Heart right ventricle (tissue), 16 donors: ENCODE measurements at regions not wholly inside any gene's neighbourhood (a gene's known extent, or its start where the extent isn't known, plus 50 kb on each side); places are given as distances from the start of the nearest gene placed in this dataset.

Experiments
- ATAC-seq, 8 donors: fragments of 200-7000 bp; cut with Tn5 transposase; one replicate each; pipeline ENCODE4 v1.9.1; 2020; ENCODE audit warnings: mild to moderate bottlenecking in 8 of 8, moderate library complexity in 8 of 8, moderate number of reproducible peaks in 1 of 8
- DNase-seq, 2 donors: peaks; one replicate each; pipeline ENCODE4 v3.0.0-alpha.2; 2020
- H3K27ac ChIP-seq, 10 donors: fragments of 200-600 bp; sonication (generic) in 2 of 10; one replicate each; pipeline versions ENCODE4 v1.5.0 to v1.8.0; 2020 to 2022; ENCODE audit warnings: mild to moderate bottlenecking in 3 of 10
- H3K27me3 ChIP-seq, 7 donors: fragments of 200-600 bp; one replicate each; pipeline ENCODE4 v1.8.0; 2021 to 2022; ENCODE audit warnings: mild to moderate bottlenecking in 2 of 7
- H3K36me3 ChIP-seq, 9 donors: fragments of 200-600 bp; sonication (generic) in 1 of 9; one replicate each; pipeline versions ENCODE4 v1.5.0 to v1.8.0; 2020 to 2022; ENCODE audit warnings: mild to moderate bottlenecking in 2 of 9
- H3K4me1 ChIP-seq, 9 donors: fragments of 200-600 bp; sonication (generic) in 1 of 9; one replicate each; pipeline versions ENCODE4 v1.5.0 to v1.8.0; 2020 to 2022; ENCODE audit warnings: mild to moderate bottlenecking in 4 of 9
- H3K4me3 ChIP-seq, 10 donors: fragments of 200-600 bp; sonication (generic) in 2 of 10; one replicate each; pipeline versions ENCODE4 v1.5.0 to v1.8.0; 2020 to 2022; ENCODE audit warnings: mild to moderate bottlenecking in 7 of 10, moderate library complexity in 2 of 10
- H3K9me3 ChIP-seq, 11 donors: fragments of 200-600 bp in 10 of 11; sonication (generic) in 2 of 11; one replicate each; pipeline versions ENCODE4 v1.5.0 to v1.8.0; 2013 to 2022; ENCODE audit warnings: mild to moderate bottlenecking in 2 of 11, control low read depth in 1 of 11, moderate library complexity in 1 of 11
- WGBS, 2 donors: extraction: QIAGEN DNeasy Blood & Tissue Kit; methylation state at CpG; one replicate each; pipeline ENCODE4 v1.1.7; 2013; ENCODE audit warnings: inconsistent platforms in 1 of 2; 5-methylcytosine and 5-hydroxymethylcytosine counted together
- intact Hi-C, 10 donors: fragments of 100-400 bp; cut with DNase I; formaldehyde crosslinking; loops; one replicate each; pipeline versions ENCODE4 v1.11.1 to v1.14.2; 2022
- TF ChIP-seq, protein P1 (sequence below), 9 donors: fragments of 200-600 bp; sonication (generic) in 2 of 9; IDR thresholded peaks; one replicate each; pipeline versions ENCODE4 v1.5.0 to v1.8.0; 2021 to 2022; ENCODE audit warnings: antibody characterized with exemption in 9 of 9, mild to moderate bottlenecking in 5 of 9, moderate library complexity in 1 of 9
- donor health status: Arrhythmogenic right ventricular cardiomyopathy.
- donor health status: ischemic (EF 13 %, LVEDD 7.1; RV severe dilation, severe dysfunction).
- donor health status: healthy with polysubstance abuse.
- donor health status: DM: no; HTN: yes; CAD: no.
- donor health status: DM: no; HTN: no; CAD: no.
- donor health status: ischemic (EF 25% LVEDD 6.9; RV normal size, moderate dysfunction).
- donor health status: ischemic (EF 25% LVEDD 5.7; RV mildly dilated, moderate dysfunction).
- donor health status: healthy.
- donor health status: DM: yes; HTN: yes; CAD: no.
- donor health status: Ischemic cardiomyopathy.
- donor health status: ischemic (EF 35%, LVEDD 5.7; RV mildly dilated, moderate dysfunction).
- donor health status: nonischemic (EF 11% LVEDD 7.7; RV severe dilation, severe dysfunction).
- donor health status: DM: yes; HTN: yes; CAD: no.
- donor health status: PGD.
- donor health status: ischemic (EF 29% LVEDD 5.4; RV normal size, mild dysfunction).
- donor health status: nonischemic (EF 23%, LVEDD 6.1; RV moderate dilation, normal function).

DNA sequence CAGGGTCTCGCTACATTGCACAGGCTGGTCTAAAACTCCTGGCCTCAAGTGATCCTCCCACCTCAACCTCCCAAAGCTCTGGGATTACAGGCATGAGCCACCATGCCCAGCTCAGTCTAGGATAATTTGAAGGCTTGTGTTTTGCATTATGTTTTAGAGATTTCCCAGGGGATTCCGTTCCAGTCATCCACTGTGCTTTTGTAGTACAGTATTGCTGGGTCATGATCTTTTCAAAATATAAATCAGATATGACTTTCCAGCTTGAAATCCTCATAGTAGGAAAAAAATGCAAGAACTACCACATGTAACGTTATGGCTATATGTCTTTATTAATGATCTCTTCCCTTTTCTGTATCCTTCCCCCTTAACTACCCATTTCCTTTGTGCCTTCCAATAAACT is 338.1 kb downstream of the PRELID2 start:
- intact Hi-C loops: no loop called here
- no peaks in the 10 kb centered on the region for H3K4me1 ChIP-seq
- DNase-seq (no peak), ATAC-seq (no peak)
- peaks cover 0 to 5% (median 0%) of the 10 kb centered on the region in 11 donors for H3K9me3 ChIP-seq
- TF ChIP-seq, protein P1, sequence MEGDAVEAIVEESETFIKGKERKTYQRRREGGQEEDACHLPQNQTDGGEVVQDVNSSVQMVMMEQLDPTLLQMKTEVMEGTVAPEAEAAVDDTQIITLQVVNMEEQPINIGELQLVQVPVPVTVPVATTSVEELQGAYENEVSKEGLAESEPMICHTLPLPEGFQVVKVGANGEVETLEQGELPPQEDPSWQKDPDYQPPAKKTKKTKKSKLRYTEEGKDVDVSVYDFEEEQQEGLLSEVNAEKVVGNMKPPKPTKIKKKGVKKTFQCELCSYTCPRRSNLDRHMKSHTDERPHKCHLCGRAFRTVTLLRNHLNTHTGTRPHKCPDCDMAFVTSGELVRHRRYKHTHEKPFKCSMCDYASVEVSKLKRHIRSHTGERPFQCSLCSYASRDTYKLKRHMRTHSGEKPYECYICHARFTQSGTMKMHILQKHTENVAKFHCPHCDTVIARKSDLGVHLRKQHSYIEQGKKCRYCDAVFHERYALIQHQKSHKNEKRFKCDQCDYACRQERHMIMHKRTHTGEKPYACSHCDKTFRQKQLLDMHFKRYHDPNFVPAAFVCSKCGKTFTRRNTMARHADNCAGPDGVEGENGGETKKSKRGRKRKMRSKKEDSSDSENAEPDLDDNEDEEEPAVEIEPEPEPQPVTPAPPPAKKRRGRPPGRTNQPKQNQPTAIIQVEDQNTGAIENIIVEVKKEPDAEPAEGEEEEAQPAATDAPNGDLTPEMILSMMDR (IDR thresholded peaks at IDR 0.05): no peak
- H3K27ac ChIP-seq: no peak overlapping the region
- no peaks in the 10 kb centered on the region for H3K27me3 ChIP-seq
- no peaks in the 10 kb centered on the region for H3K36me3 ChIP-seq
- WGBS, 2 donors: 85 to 88% methylated on average over 3 of the region's 3 CpGs
- no peak overlapping the region for H3K4me3 ChIP-seq

DNA sequence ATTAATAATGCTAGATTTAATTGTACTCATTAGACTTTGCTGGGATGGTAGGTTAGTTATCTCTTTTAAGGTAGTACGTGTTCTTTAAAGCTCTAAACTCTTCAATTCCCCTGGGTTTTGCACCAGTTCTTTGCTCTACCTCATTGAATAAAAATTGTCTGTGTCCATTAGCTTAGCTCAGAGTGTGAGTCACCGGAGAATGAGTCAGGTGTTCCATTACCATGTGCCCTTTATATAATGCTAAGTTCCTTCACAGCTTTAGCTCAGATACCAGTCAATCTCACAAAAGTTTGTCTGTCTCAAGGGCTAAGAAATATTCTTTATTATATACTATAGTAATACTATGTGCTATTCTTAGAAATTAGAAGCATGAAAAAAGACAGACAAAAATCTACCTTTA is 339.4 kb downstream of the PRELID2 start:
- Histone ChIP-seq H3K36me3 (no peaks in the 10 kb centered on the region), H3K27ac (peak overlapping the region in 1 of 10 donors; percentile 44), H3K4me1 (no peaks in the 10 kb centered on the region), H3K4me3 (no peak overlapping the region), H3K9me3 (peaks cover 0 to 5% (median 0%) of the 10 kb centered on the region in 11 donors), H3K27me3 (no peaks in the 10 kb centered on the region)
- 69 to 77% methylated on average over 2 of the region's 2 CpGs for WGBS, 2 donors
- DNase-seq (no peak), ATAC-seq (peak in 3 of 8 donors; percentile 46 to 89 (median 61))
- TF ChIP-seq, protein P1 (IDR thresholded peaks at IDR 0.05): no peak
- intact Hi-C loops: no loop called here

DNA sequence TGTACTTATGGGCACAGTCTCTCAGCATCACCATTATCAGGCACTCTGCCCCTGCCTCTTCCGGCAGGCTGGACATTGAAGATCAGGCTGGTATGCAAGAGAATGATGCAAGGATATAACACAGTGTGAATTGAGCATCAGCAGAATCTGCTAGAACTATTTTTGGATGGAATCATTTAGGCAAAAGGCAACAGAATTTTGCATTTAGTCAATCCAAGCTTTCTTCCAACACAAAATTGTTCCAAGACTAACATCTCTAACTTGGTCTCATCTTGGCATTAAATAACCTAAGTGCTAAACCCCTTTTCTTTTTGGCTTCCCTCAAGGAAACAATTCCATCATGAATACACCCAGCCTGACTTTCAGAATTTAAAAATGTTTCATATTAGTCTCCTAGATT is 339.9 kb downstream of the PRELID2 start:
- TF ChIP-seq, protein P1 (IDR thresholded peaks at IDR 0.05): no peak
- Histone ChIP-seq H3K36me3 (no peaks in the 10 kb centered on the region), H3K4me1 (no peaks in the 10 kb centered on the region), H3K27me3 (no peaks in the 10 kb centered on the region), H3K4me3 (no peak overlapping the region), H3K27ac (no peak overlapping the region), H3K9me3 (peaks cover 0 to 5% (median 0%) of the 10 kb centered on the region in 11 donors)
- DNase-seq (no peak), ATAC-seq (no peak)
- 75 to 77% methylated on average over 1 of the region's 1 CpG for WGBS, 2 donors
- intact Hi-C loops: no loop called here

DNA sequence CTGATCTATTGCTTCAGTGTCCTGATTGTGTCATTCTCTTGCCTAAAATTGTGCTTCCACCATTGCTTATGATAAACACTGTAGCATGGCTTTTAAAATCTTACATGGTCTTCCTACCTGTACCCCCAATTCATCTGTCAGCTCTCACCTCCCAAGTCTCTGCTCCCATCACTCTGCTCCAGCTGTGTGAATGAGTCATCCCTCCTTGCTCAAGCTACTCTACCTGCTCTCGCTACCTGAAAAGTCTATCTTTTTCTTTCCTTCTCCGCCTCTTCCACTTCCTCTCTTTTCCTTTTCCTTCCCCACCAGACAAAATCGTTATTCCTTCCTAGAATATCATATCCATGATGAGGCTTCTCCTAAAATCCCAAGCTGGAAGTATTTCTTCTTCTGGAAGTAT is 341.7 kb downstream of the PRELID2 start:
- Histone ChIP-seq H3K27ac (no peak overlapping the region), H3K27me3 (no peaks in the 10 kb centered on the region), H3K4me3 (no peak overlapping the region), H3K36me3 (no peaks in the 10 kb centered on the region), H3K4me1 (no peaks in the 10 kb centered on the region), H3K9me3 (peaks cover 0 to 5% (median 0%) of the 10 kb centered on the region in 11 donors)
- TF ChIP-seq, protein P1 (IDR thresholded peaks at IDR 0.05): no peak
- intact Hi-C loops: no loop called here
- 80 to 87% methylated on average over 3 of the region's 3 CpGs for WGBS, 2 donors
- DNase-seq: no peak
- no peak for ATAC-seq
